HG02642 (cell line): ENCODE measurements at regions not wholly inside any gene's neighbourhood (a gene's known extent, or its start where the extent isn't known, plus 50 kb on each side); places are given as distances from the start of the nearest gene placed in this dataset.
A peak's percentile ranks its signal among the peaks of the same experiment; 100 is the strongest.

Experiments
- ATAC-seq: cut with Tn5 transposase; IDR thresholded peaks from one replicate; pipeline ENCODE4 v1.9.1; 2021; ENCODE audit warnings: mild to moderate bottlenecking; ENCODE audit not compliant: unreplicated experiment, poor library complexity

DNA sequence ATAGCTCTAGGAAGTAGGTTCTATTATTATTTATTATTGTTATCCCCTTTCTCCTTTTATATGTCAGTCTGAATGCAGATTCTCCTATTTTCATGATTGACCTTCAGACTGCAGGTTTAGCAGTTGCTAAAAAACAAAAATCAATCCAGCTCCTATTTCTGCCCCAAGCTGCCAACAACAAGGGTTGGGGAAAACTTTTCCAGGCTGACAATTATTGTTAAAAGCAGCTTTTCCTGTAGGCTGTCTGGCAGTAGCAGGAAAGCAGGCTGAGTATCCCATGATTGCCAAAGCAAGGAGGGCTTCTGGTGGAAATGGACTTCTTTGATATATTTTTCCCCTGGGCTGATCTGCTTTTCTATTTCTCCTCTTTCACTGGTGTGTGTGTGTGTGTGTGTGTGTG is 78.0 kb upstream of the CTLA4 start:
- ATAC-seq: no peak

DNA sequence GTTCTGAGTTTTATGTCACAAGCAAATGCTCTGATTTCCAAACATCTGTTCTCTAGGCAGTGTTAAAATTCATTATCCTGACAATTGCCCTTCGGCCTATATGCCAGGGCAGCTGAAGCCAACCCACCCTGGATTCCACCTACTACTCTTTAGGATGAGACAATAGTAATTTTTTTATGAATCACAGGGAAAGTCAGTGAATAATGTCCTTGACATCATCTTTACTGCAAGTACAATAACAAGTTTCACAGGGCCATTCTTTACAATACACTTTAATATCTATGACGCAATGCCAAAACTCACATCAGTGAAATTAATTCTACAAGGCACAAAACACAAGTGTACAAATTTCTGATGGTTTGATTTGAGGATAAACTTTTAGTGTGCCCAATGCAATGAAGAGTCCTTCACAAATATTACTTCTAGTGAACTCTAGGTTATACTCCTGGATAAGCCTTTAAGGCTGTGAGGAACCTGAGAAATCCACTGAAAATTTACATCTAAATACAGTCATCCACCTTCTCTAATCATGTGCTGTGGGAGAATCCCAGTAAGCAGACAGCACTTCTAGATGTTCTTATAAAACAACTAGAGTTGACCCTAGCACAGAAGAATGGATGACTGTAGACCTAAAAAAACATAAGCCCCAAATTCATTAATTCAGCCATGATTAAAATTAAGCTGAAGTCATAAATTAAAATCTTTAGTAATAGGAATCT is 77.3 kb upstream of the CTLA4 start:
- ATAC-seq: no peak

DNA sequence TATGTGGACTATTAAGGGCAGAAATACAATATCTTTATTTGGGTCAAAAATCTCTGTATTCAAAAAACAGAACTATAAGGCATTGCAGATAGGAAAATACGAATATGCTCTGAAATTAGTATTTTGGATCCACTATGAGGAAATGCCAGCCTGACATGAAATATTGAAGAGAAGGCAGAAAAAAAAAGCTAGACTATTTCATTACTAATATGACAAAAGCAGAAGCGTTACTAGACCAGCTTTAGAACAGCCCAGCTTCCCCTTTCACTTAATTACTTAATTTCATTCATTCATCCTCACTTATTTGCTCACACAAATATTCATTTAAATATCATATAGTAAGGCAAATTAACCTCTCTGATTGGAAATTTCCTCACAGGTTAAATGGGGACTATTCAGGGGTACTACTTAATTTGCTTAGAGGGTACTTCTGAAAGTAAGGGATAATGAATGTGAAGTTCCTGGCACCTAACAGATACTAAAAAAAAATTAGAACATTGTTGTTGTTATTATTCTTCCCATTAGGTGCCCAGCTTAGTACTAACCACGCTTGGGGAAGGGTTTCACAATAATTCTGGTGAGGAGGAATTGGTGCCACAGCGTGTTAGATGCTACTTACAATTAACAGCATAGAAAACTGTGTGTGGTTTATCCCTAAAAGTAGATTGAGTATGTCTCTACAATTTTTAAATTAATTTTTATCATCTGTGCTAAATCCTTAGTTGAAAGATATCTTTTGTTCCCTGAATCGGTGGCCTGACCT is 71.1 kb upstream of the CTLA4 start:
- no peak for ATAC-seq

DNA sequence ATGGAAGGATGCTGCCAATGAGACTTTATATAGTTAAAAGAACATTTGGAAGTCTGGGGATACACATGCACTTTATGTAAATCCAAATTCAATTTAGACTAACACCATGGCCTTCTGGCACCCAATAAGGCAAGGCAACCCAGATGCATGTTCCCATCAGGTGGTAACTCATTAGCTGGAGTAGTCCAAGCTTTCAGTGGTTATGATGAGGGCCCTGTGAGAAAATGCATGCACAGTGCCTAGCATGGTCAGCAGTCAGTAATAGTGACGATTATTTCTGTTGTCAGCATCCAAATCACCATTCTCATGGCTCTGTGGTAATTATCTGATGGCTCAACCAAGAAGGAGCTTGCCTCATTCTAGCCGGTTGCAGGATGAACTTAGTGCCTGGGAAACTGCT is 70.3 kb upstream of the CTLA4 start:
- no peak for ATAC-seq

DNA sequence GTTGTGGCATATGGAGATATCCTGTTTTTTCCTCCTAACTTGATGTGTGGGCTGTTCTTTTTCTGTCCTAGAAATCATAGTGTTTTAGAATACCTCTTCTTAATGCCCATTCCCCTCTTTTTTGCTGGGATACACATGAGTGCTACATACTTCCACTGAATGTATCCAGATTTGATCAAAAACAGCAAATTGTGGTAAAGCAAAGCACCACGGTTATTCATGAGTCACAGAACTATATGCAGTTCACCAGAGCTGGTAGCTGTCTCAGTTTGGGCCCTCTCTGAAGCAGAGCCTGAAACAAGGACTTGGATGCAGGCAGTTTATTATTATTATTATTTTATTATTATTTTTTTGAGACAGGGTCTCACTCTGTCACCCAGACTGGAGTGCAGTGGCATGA is 69.9 kb upstream of the CTLA4 start:
- no peak for ATAC-seq

DNA sequence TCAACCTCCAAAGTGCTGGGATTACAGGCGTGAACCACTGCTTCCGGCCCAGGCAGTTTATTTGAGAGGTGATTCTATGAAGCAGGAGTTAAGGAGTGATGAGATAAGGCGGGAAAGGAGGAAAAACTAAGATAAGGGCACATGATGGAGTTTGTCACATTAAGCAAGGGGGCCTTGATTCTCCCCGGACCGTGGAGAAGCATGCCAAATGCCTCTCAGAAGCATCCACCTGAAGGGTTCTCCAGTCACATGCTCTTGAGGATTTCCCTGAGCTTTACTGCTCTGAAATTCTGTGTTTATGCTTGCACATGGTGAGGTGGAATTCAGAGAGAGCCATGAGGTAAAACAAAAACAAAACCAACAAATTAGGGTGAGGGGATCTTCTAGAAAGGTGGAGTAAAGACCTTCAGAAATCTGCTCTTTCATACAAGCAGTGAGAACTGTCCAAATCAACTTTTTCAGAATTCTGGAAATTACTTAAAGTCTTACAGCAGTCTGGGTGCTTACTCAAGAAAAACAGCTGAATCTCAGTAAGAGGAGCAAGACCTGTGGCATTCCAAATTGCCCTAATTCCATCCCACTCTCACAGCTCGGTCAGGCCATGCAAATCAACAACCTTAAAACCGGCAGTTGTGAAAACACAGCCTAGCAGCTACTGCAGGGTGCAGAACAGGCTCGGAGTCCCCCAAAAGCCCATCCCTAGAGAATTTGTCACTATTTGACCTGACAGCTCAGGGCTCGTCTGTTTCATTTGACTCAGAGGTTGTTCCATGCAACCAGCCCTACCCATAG is 69.1 kb upstream of the CTLA4 start:
- ATAC-seq: peak; percentile 55

DNA sequence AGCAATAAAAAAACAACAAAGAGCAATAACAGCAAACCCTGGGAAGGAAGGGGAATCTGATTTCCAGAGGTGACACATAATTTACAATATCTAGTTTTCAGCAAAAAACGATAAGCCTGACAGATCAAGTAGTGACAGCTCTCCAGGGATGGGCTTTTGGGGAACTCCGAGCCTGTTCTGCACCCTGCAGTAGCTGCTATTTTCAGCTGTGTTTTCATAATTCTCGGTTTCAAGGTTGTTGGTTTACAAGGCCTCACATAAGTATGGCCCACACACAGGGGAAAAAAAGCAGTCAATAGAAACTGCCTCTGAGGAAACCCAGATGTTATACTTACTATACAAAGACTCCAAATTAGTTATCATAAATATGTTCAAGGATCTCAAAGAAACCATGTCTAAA is 67.7 kb upstream of the CTLA4 start:
- ATAC-seq: peak; percentile 93

DNA sequence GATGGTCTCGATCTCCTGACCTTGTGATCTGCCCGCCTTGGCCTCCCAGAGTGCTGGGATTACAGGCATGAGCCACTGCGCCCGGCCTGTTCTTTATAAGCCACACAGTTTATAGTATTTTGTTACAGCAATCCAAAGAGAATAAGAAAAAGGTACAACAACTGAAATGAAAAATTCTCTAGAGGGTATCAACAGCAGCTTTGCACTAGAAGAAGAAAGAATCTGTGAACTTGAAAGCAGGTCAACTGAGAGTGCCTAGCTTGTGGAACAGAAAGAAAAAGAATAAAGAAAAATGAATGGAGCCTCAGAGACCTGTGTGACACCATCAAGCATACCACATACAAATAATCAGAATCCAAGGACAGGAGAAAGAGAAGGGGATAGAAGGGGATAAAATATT is 66.8 kb upstream of the CTLA4 start:
- no peak for ATAC-seq

DNA sequence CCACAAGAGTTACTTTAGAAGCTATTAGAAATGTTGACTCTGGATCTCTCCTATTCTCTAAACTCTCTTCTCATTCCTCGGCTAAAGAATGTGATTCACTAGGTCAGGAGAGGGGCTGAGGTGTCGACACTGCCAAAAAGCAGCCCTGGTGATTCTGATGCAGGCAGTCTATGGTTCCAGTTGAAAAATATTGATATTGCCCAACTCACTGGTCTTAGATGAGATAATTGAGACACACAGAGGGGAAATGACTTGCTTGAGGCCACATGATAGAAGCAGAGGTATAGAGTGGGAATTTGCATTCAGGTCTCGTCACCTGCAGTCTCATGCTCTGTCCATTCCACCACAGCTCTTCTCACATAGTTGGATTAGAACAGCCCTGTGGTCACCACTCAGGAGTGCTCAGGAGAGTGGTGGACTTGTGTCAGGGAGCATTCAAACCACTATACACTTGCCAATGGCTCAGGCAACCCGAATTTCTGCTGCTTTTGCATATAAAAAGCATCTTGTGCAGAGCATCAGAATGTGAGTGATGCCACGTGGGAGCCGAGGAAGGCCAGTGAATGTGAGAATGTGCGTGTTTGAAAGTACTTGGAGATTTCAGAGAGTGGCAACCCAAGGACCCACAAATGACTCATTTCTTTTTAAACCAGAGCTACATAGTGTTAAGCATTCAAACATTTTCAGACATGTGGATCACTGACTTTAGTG is 65.1 kb upstream of the CTLA4 start:
- no peak for ATAC-seq

DNA sequence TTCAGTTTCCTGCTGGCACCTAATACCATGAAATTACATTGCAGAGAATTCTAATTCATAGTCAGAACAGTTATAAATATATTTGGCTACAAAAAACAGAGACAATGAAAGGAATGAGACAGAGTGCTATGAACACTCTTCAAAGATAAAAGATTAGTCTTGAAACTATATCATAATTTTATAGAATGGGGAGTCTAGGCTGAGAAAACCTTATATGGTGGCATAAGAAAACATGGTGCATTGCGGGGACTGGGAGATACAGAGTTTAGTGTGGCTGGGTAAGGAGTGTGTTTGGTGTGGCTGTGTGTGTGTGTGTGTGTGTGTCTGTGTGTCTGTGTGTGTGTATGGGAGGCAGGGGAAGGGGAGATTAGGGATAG is 64.5 kb upstream of the CTLA4 start:
- no peak for ATAC-seq

DNA sequence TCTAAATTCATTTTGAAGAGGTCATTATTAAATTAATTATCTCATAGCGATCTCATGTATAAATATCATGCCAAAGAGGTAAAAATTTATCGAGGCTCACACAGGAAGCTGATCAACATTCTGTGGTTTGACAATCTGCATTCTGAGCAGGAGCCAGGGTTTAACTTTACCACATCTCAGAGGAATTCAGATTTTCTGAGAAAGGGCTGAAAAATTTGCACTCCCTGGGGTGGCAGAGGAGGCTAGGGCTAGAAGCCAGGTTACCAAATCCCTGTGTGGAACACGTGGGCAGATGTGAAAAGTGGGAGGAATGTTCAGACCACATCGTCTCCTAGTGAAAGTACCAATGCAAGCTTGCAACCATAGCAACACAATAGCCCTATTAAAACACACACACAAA is 63.5 kb upstream of the CTLA4 start:
- ATAC-seq: no peak

DNA sequence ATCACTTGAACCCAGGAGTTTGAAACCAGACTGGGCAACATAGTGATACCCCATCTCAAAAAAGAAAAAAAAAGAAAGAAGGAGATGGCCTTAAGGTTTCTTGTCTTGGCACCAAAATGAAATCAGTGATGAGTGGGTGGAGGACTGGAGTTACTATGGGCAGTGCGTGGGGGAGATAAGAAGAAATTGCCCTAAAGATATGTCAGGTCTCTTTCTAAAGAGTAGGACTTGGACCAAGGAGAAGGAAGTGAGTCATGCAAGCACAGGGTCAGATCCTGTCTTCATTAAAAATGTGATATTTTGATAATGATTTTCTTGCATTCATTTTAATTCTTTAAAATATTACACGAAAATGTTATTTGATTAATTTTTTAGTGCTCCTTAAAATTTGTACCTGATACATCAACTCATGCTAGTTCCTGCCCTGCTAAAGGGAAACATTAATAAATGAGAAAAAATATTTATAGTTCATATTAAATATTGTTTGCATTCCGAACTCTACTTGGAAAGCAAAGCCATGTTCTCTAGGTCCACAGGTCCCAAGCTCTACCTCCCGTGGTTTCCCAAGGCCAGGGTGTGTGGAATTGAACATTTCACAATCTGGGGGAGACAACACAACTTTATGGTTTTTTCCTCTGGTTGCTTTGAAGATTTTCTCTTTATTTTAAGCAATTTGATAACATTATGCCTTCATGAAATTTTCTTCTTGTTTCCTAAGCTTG is 62.6 kb upstream of the CTLA4 start:
- ATAC-seq: no peak

DNA sequence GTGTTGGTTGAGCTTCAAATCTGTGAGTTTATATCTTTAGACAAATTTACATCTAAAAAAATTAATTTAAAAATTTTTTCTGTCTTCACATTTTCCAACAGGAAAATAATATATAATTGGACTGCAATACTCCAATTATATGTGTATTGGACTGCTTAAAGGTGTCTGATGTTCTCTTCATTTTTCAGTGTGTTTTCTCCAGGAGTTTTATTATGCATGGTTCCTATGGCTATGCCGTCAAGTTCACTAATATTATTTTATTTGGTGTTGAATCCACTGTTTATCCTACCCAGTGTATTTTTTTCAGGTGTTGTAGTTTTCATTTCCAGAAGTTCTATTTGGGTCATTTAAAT is 62.1 kb upstream of the CTLA4 start:
- ATAC-seq: no peak

DNA sequence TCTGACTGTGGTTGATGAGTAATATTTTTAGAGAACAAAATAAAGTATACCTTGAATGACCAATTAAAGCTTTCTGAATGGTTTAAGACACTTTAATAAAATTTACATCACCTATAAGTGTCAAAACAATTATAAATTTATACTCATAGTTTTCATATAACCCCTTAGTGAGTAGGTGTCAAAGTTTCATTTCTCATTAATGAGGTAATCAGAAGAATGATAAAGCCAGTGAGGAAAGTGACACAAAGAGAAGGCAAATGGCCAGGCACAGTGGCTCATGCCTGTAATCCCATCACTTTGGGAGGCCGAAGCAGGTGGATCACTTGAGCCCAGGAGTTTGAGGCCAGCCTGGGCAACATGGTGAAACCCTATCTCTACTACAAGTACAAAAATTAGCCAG is 60.8 kb upstream of the CTLA4 start:
- ATAC-seq: no peak

DNA sequence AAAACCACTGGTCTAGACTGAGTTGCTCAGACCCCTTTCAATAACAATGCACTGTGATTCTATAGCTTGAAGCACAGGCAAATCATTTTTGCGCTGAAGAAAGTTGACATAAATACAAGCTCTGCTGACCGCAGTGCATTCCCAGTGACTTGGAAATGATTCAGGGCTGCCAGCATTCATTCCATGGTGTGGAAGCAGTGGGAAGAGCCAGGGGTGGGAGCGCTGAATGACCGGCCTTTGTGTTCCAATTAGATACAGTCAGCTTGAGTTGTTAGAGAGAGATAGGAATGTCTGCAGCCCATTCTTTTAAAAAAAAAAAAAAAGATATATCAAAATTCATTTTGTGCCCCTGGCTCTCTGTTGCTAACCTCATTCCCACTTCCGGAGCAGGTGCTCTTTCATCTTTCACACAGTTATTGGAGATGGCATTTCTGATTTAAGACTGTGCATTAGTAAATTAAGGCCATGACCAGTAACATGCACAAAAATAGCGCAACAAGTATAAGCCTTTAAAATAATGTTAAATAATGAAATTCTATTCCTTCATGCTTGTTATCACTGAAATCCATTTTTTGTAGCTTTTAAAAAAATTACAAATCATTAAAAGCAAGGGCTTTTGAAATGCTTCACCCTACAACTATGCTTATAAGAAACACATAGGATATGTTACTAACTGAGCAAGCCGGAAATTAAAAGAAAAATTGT is 59.4 kb upstream of the CTLA4 start:
- no peak for ATAC-seq

DNA sequence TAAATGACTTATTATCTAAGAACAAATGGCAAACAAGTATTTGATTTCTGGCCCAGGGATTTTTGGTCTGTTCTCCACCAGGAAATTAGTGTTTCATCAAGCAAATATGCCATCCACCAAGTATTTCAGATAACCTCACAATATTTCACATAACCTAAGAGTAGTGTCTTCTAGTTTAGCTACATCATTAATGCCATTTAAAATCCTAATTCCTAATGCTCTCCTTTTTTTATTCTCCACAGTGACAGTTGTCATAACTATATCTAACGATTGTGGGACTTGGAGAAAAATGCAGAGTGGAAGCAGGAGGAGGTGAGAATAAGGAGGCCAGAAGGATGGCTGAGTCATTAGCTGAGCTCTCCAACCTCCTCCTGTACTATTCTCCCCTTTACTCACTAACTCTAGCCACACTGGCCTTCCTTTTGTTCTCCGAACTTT is 58.5 kb upstream of the CTLA4 start:
- no peak for ATAC-seq

DNA sequence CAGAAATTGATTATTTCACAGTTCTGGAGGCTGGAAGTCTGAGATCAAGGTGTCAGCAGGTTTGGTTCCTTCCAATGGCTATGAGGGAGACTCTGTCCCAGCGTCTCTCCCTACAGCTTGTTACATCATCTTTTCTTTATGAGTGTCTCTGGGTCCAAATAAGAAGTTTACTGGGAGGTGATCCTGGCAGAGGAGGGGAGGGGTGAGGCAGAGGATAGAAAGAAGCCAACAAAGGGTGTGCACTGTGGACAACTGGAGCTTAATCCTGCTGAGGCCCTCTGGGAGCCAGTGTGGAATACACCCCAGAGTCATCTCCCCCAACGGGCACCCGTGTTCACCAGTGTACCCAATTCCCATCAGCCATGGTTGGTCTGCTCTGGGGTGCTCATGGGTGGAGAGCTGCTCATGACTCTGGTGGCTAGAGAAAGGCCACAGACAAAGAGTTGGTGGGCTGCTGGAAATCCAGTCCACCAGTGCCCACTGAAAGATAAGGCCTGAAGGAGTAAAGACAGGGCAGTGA is 57.5 kb upstream of the CTLA4 start:
- ATAC-seq: no peak

DNA sequence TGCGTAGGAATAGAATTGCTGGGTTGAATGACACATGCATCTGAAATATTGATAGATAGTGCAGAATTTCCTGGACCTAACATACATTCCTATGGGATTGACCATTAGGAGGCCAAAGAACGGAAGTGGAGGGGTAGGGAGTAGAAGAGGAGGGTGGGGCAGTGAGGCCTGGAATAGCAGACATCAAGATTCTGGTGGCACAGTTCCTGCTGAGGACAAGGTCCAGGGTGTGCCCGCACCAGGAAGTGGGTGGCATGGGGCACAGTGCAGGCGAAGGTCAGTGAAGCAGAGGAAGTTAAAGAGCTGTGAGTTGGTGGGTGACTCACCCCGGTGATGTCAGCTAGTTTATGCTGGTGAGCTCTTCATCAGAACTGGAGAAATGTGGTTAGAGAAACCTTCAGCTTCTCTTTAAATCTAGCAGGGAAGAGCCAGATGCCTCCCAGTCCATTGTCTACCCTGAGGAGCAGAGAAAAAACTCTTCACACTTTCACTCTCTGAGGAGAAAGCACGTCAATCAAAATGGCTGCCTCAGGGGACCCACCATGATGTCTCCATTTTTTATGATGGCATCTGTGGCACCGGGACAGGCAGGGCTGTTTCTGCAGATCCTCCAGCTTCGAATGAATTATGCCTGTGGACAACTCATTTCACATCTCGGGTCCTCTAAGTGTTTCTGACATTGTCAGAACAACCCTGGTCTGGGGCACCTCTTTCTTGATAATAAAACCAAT is 55.9 kb upstream of the CTLA4 start:
- ATAC-seq: peak; percentile 69
